HG03432 (cell line): ENCODE measurements at regions not wholly inside any gene's neighbourhood (a gene's known extent, or its start where the extent isn't known, plus 50 kb on each side); places are given as distances from the start of the nearest gene placed in this dataset.

Source experiments
- ATAC-seq: cut with Tn5 transposase; IDR thresholded peaks from one replicate; pipeline ENCODE4 v1.9.1; 2021; ENCODE audit warnings: mild to moderate bottlenecking, moderate library complexity; ENCODE audit not compliant: unreplicated experiment

DNA sequence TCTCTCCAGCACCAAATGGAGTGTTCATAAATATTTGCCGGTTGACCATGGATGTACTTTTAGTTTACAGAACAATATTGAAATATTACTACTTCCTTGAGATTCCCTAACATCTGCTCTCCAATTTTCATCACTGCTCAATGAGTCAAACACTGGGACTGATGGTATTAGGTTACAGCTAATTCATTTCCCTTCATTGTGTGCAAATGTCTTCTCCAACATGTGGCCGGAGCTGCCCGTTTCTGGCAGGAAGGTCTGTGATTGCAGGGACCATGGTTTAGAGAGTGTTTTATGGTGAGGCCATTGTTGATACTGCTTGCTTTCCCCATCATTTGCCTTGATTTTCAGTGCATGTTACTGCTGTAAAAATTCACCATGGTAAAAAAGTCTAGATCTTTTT lies 209.3 kb downstream of the HS3ST3B1 start:
- ATAC-seq, result no peak

DNA sequence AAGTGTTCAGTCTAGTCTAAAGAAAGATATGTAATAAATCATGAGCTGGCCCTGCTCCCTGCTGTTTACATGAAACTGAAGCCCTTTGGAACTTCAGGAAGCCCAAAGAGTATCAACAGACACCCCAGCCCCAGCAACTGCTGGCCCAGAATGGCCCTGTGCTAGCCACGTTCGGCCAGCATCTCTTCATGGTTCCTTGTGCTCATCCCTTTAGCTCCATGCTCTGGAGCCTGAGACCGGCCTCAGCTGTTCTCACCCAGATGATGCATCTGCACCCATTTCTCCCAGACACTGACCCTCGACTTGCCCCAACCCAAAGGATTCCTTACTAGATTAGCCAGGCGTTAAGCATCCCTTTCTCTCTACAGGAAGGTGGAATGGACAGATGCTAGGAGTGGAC lies 207.3 kb downstream of the HS3ST3B1 start:
- no peak for ATAC-seq

DNA sequence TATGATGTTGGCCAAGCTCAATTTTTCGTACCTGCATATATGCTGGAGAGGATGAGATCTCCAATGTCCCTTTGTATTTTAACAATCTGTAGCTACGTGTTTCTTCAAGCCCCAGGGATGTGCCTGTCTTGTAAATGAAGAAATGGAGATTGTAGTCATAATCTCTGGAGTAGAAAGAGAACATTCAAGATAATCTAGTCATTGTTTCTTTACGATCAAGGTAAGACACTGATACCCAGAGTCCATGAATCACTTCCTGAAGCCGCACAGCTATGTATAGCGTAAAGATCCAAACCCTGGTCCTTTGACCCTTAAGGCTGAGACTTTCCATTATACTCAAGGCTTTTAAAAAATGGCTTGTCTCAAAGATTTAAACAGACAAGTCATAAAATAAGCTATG lies 205.5 kb downstream of the HS3ST3B1 start:
- ATAC-seq, result no peak

DNA sequence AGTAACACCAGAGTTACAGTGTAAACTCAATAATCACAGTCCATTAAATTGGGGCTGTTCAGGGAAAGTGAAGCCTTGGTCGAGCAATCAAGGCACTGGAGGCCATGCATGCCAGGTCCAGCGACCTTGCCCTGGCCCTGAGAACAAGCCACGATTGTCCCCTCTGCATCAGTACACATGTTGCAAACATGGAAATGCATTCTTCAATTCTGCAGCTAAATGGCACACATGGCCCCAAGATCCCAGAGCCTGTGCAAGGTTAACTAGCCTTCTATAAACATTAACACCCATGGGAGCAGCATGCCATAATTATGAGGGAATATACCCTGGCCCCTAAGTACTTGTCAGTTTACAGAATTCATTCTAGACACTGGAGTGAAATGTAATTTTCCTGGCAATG lies 204.7 kb downstream of the HS3ST3B1 start:
- no peak for ATAC-seq

GRCh38 chr17:14499976-14500375 lies 199.1 kb downstream of the HS3ST3B1 start:
- ATAC-seq, result no peak

DNA sequence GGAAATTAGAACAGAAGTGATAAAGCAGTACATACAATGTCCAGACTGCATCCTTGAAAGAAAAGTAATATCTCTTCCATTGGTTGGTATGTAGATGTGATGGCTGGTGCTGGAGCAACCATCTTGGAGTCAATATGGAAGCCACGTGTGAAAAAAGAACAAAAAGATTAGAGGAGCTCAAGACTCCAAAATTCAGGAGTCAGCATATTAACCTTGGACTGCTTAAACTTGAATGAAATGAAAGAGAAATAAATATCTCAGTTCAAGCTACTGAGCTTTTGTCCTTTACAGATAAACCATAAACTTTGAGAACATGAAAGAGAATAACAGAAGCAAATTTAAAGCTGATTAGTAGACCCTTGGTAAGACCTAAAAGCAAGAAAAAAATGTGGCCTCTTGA lies 197.9 kb downstream of the HS3ST3B1 start:
- ATAC-seq, result no peak

GRCh38 chr17:14494161-14494560 lies 193.3 kb downstream of the HS3ST3B1 start:
- no peak for ATAC-seq

- ATAC-seq, result no peak
These were observed 189.1 kb downstream of the HS3ST3B1 start for GRCh38 chr17:14489986-14490385.

DNA sequence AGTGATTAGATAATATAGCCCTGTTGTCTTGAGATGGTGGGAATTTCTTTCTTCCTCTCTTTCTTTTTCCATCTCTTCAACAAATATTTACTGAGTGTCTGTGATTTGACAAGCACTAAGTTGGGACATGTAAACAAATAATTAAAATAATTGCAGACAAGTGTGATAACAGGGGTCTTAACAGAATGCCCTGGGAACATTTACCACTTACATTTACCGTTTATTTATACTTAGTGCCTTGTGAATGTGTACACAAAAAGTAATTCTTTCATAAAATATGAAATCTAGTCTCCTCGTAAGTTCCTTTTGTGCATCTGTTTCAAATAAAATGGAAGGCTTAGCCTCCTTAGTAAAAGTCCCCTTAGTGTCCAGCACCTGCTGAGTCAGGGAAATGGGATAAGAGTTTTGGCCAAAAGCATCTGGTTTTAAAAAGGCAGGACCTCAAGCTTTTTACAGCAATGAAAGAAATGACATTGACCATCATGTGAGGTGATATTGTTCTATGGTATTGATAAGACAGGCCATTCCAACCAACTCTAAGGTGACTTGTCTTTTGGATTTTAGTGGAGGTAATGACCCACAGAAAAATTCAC lies 188.2 kb downstream of the HS3ST3B1 start:
- ATAC-seq, result no peak

GRCh38 chr17:14487068-14487467 lies 186.2 kb downstream of the HS3ST3B1 start:
- ATAC-seq, result no peak

- ATAC-seq, result no peak
These were observed 181.8 kb downstream of the HS3ST3B1 start for GRCh38 chr17:14482715-14483114.

DNA sequence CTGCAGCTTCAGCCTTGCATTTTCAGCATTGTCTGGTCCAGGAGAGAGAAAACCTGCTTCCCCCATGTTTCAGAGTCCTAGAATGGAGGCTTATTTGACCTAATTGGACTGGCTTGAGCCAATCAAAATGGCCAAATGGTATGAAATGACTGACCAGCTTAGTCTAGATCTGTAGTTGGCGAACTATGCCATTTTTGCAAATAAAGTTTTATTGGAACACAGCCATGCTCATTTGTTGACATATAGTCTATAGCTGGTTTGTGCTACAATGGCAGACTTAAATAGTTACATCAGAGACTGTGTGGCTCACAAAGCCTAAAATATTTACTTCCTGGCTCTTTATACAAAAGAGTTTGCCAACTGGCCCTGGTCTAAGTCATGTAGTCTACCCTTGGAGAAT lies 180.8 kb downstream of the HS3ST3B1 start:
- ATAC-seq, result no peak

GRCh38 chr17:14474591-14474990 lies 173.7 kb downstream of the HS3ST3B1 start:
- no peak for ATAC-seq

GRCh38 chr17:14471052-14471451 lies 170.2 kb downstream of the HS3ST3B1 start:
- no peak for ATAC-seq

DNA sequence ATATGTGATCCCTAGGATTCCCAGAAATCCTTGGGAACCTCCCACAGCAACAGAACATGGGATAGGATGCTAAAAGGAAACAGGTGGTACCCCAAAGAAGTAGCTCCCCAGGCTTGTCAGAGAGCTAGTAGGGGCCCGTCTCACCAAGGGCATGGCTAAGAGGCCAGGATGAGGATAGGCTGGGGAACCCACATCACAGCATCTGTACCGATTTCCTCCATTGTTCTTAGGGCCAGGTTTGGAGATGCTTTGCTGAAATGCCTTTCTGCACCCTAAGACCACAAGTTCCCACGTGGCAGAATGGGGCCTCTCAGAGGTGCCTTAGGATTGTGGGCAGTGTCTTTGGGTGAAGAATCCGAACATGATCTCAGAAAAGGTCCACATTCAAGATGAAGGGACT lies 169.5 kb downstream of the HS3ST3B1 start:
- no peak for ATAC-seq

DNA sequence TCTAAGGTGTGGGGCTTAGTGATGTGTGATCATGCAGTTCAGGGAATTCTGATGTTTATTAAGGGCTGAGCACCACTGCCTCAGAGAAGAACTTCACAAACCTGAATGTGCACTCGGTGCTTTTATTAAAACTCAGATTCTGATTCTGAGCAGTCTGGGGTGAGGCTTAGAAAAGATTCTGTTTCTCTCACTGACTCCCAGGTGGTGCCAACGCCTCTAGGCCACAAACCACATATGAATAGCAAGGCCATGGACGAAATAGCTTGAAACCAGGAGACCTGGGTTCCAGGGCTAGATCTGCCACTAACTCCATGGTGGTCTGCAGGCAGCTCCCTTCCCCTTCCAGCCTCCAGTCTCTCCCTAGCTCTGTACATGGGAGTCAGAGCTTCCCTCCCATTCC lies 169.1 kb downstream of the HS3ST3B1 start:
- no peak for ATAC-seq

GRCh38 chr17:14468858-14469257 lies 168.0 kb downstream of the HS3ST3B1 start:
- ATAC-seq, result no peak

GRCh38 chr17:14461227-14461548 lies 160.3 kb downstream of the HS3ST3B1 start:
- ATAC-seq, result no peak

DNA sequence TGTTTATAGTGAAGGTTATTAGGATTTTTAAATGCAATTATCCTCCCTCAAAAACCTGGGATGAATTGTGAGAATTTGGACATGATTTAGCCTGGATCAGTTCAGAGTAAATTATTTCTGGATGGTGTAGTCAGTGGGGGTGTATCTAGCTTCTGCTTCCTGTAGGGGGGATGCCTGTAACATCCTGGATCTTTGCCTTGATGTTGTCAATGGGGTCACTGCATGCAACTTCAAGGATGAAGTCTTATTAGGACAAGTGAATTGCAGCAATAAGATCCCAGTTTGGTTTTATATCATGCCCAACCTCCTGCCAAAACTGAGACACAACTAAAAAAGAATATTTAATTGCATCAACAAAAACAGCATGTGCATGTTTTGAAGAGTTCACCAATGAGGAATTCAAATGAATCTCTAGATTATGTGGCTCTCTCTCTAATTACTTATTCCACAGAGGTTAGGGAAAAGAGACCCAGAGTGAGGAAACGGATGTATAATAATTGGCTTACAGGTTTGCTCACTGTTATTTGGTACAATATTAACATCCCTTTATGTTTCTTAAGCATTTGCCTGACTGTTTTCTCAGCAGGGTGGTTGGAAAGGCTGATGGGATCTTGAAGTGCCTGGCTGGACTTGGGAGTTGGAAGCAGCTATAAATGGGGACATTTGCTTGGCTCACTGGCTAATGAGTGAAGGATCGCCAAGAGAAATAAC lies 159.8 kb downstream of the HS3ST3B1 start:
- ATAC-seq, result no peak

DNA sequence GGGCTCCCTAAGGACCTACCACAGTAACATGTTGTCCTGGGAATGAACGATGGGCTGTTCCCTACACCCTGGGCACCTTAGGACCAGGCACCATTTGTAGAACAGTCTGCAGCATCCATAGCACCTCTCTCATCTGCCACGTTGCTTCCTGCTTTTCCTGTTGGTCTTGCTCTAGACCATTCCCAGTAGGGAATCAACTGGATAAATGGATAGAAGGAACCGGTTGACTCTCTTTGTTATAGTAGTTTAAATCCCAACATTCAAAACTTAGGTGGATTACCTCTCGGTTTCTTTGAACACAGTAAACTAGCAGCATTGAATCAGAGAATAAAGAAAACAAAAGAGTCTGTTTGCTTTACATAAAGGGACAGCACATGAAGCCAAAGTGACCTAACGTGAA lies 159.1 kb downstream of the HS3ST3B1 start:
- no peak for ATAC-seq

DNA sequence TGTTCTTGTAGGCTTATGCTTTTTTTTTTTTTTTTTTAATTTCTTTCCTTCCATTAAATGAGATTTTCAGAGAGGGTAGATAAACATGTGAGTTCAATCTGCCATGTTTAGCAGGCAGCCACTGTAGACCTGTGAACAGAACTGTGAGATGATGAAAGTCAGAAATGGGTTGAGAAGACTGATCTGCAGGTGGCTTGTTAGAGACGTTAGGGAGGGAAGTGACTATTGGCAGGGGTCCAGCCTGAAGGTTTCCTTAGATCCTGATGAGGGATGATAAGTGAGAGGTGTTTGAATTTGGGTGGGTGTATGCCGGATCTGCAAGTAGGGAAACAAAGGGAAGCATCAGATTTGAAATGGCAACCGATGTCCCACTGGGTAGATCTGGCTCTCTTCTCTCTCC lies 157.8 kb downstream of the HS3ST3B1 start:
- ATAC-seq, result no peak

DNA sequence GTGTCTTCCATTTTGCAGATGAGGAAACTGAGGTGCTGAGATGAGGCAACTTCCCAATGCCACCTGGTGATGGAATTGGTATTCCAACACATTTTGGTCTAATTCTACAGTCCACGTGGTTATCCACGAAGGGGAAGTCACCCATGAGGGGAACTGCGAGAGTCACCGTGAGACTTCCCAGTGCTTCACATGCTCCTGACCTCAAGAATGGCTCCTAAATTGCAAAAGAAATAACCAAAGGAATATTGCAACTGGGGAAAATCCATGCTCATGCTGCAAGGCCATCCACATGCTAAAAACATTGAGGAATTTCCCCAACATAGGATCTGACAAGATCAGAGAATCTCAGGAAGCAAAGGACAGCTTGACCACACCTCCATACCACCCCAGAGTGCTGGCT lies 153.9 kb downstream of the HS3ST3B1 start:
- ATAC-seq, result no peak

DNA sequence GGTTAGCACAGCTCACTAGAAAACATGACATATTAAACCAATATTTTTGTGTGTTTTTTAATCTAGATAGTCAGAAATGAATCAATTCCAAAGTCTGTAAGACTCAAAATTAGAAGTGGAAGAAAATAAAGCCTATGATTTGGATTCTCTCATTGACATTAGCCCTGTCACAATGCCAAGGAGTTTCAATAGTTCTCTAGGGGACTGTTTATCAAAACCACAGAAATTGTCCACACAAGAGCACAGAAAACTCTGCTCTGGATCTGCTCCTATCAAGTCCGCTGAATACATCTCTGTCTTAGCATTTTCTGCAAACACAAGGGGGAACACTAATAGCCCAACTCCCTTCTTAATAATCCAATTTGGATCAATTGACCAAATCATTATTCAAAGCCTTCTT lies 152.0 kb downstream of the HS3ST3B1 start:
- ATAC-seq, result no peak
